HG03103 (cell line): ENCODE measurements at regions not wholly inside any gene's neighbourhood (a gene's known extent, or its start where the extent isn't known, plus 50 kb on each side); places are given as distances from the start of the nearest gene placed in this dataset.
"Not testable (repeated sequence)": the region's sequence is repeated elsewhere in the genome, so short reads cannot be mapped to it uniquely, and the experiment has no call there.

Source experiments
- ATAC-seq: cut with Tn5 transposase; IDR thresholded peaks from one replicate; pipeline ENCODE4 v1.9.1; 2021; ENCODE audit warnings: low read depth; ENCODE audit not compliant: unreplicated experiment

GRCh38 chr2:184162426-184162825 is 435.9 kb upstream of the ZNF804A start:
- no peak for ATAC-seq

- ATAC-seq = not testable (repeated sequence)
These were observed 429.5 kb upstream of the ZNF804A start for GRCh38 chr2:184168823-184169222.

DNA sequence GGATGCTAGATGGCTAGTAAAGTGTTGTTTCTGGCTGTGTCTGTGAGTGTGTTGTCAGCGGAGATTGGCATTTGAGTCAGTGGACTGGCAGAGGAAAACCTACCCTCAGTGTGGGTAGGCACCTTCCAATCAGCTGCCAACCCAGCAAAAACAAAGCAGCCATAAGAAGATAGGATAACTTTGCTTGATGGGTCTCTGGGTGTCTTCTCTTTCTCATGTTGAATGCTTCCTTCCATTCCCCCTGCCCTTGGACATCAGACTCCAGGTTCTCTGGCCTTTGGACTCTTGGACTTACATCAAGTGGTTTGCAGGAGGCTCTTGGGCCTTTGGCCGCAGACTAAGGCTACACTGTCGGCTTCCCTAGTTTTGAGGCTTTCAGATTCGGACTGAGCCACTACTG is 429.0 kb upstream of the ZNF804A start:
- no peak for ATAC-seq

GRCh38 chr2:184174493-184175104 is 423.7 kb upstream of the ZNF804A start:
- ATAC-seq = no peak

DNA sequence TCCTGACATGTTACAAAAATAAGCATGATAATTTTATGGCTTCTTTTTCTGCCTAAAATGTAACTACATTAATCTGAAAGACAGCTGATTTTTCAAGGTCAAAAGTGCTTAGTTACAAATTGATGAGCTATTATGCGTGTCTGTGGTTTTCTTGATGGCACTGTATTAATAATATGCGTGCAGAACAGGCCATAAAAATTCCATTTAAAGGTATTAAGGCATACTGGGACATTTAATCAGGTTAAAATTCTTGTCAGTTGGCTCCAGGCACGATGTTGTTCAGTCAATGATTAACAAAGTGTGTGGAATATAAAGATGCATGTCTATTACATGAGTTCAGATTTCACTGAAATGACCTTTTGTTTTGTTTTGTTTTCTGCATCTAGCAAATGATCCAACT is 420.1 kb upstream of the ZNF804A start:
- no peak for ATAC-seq

GRCh38 chr2:184186436-184186835 is 411.9 kb upstream of the ZNF804A start:
- no peak for ATAC-seq

DNA sequence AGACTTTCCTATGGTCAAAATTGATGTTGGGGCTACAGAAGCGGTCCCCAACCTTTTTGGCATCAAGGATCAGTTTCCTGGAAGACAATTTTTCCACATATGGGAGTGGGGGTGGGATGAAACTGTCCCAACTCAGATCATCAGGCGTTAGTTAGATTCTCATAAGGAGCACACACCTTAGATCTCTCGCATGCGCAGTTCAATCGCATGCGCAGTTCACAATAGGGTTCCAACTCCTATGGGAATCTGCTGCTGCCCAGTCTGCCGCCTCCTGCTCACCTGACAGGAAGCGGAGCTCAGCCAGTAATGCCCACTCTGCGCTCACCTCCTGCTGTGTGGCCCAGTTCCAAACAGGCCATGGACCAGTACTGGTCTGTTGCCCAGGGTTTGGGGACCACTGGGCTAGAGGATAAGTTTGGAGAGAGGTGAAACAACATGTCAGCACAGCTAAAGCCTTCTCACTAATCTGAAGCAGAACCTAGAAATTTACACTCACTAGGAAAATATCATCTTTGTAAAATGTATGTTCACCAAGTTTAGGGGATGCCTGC is 410.8 kb upstream of the ZNF804A start:
- no peak for ATAC-seq

- no peak for ATAC-seq
These were observed 407.6 kb upstream of the ZNF804A start for GRCh38 chr2:184190725-184191124.

DNA sequence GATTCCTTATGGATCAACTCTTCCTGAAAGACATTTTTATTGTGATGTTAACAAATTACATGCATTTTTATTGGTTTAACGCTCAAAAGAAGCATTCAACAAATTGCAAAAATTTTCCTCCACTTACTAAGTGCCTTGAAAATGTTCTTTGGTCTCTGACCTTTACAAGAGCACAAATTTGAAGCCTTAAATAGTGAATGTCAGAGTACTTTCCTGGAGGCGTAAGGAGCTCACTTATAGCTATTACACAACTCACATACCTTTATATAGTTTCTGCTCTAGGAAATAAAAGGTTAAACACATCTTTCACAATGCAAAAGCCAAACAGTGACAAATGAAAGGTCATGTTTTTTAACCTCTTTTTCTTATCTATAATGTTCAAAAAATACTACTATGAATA is 405.7 kb upstream of the ZNF804A start:
- no peak for ATAC-seq

GRCh38 chr2:184197413-184197812 is 400.9 kb upstream of the ZNF804A start:
- no peak for ATAC-seq

- not testable (repeated sequence) for ATAC-seq
These were observed 399.5 kb upstream of the ZNF804A start for GRCh38 chr2:184198791-184199190.

DNA sequence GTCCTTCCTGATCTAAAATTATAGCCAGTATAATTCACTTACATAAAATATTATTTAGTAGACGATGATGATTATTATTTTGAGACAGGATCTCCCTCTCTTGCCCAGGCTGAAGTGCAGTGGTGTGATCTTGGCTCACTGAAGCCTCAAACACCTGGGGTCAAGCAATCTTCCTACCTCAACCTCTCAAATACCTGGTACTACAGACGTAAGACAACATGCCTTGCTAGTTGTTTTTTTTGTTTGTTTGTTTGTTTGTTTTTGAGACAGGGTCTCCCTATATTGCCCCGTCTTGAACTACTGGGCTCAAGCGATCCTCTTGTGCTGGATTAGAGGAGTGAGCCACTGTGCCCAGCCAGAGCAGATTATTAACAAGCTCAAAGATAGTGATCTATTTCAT is 399.1 kb upstream of the ZNF804A start:
- ATAC-seq = no peak

GRCh38 chr2:184201246-184201645 is 397.1 kb upstream of the ZNF804A start:
- ATAC-seq = no peak

GRCh38 chr2:184203661-184204060 is 394.7 kb upstream of the ZNF804A start:
- ATAC-seq = no peak

- no peak for ATAC-seq
These were observed 393.2 kb upstream of the ZNF804A start for GRCh38 chr2:184205048-184205596.

GRCh38 chr2:184206045-184206444 is 392.3 kb upstream of the ZNF804A start:
- no peak for ATAC-seq

GRCh38 chr2:184210329-184210728 is 388.0 kb upstream of the ZNF804A start:
- ATAC-seq = no peak

- no peak for ATAC-seq
These were observed 382.6 kb upstream of the ZNF804A start for GRCh38 chr2:184215745-184216144.

DNA sequence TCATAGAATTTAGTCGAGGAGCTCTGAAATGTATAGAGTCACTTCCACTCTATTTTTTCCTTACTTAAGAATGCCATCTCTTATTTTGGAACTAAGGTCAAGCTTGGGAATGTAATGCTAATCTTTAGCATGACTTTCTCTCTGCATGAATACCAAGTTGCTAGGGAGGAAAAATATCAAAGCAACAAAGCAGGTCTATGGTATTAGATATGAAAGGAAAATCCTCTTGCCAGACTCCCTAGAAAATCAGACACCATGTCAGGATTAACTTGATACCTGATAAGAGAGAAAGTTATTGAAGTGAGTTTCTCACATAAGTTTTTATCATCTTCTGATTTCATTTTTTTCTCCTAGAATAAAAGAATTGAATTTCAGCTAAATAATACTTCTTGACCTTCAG is 341.7 kb upstream of the ZNF804A start:
- no peak for ATAC-seq

DNA sequence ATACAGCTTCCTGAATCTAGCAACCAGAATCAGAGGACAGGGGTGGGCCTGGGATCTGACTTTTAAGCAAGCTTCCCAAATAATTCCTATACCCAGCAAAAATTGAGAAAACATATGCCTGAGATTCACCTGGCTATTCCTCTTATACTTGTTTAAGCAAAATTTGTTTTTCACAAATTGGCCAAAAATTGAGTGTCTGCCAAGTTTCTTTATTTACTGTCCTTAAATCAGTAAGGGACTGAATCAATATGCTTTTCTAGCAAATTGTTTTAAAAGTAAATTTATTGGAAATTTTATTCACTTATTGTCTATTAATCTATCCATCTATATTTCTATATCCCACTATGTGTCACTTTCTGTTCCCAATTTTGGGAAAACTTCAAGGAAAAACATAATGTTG is 337.0 kb upstream of the ZNF804A start:
- no peak for ATAC-seq

GRCh38 chr2:184261818-184262217 is 336.5 kb upstream of the ZNF804A start:
- no peak for ATAC-seq

GRCh38 chr2:184268900-184269477 is 329.3 kb upstream of the ZNF804A start:
- no peak for ATAC-seq
